HG02763 (cell line): ENCODE measurements at regions not wholly inside any gene's neighbourhood (a gene's known extent, or its start where the extent isn't known, plus 50 kb on each side); places are given as distances from the start of the nearest gene placed in this dataset.

Source experiments
- ATAC-seq: cut with Tn5 transposase; IDR thresholded peaks from one replicate; pipeline ENCODE4 v1.9.1; 2021; ENCODE audit warnings: mild to moderate bottlenecking, moderate library complexity; ENCODE audit not compliant: unreplicated experiment

GRCh38 chr13:73286942-73287620 lies 228.3 kb downstream of the KLF5 start:
- no peak for ATAC-seq

- no peak for ATAC-seq
Measured at GRCh38 chr13:73286177-73286576, 227.4 kb downstream of the KLF5 start.

GRCh38 chr13:73284081-73284874 lies 225.5 kb downstream of the KLF5 start:
- no peak for ATAC-seq

- no peak for ATAC-seq
Measured at GRCh38 chr13:73283636-73284035, 224.8 kb downstream of the KLF5 start.

GRCh38 chr13:73281746-73282145 lies 222.9 kb downstream of the KLF5 start:
- ATAC-seq = no peak

GRCh38 chr13:73278186-73278585 lies 219.4 kb downstream of the KLF5 start:
- peak; percentile 42 for ATAC-seq

GRCh38 chr13:73275163-73275562 lies 216.4 kb downstream of the KLF5 start:
- no peak for ATAC-seq

- ATAC-seq = no peak
Measured at GRCh38 chr13:73274147-73274546, 215.3 kb downstream of the KLF5 start.

GRCh38 chr13:73273745-73274144 lies 214.9 kb downstream of the KLF5 start:
- ATAC-seq = no peak

GRCh38 chr13:73273276-73273675 lies 214.5 kb downstream of the KLF5 start:
- no peak for ATAC-seq

- no peak for ATAC-seq
Measured at GRCh38 chr13:73272831-73273230, 214.0 kb downstream of the KLF5 start.

- ATAC-seq = no peak
Measured at GRCh38 chr13:73268306-73268705, 209.5 kb downstream of the KLF5 start.

- ATAC-seq = no peak
Measured at GRCh38 chr13:73266640-73267180, 207.9 kb downstream of the KLF5 start.

- ATAC-seq = no peak
Measured at GRCh38 chr13:73262862-73263627, 204.2 kb downstream of the KLF5 start.

GRCh38 chr13:73261739-73262216 lies 203.0 kb downstream of the KLF5 start:
- no peak for ATAC-seq

GRCh38 chr13:73259061-73260017 lies 200.5 kb downstream of the KLF5 start:
- ATAC-seq = no peak

GRCh38 chr13:73258406-73258805 lies 199.6 kb downstream of the KLF5 start:
- no peak for ATAC-seq

- ATAC-seq = no peak
Measured at GRCh38 chr13:73254827-73255226, 196.0 kb downstream of the KLF5 start.

GRCh38 chr13:73251626-73252265 lies 192.9 kb downstream of the KLF5 start:
- no peak for ATAC-seq

- no peak for ATAC-seq
Measured at GRCh38 chr13:73250061-73250460, 191.3 kb downstream of the KLF5 start.
